PC-3 (cell line): ENCODE measurements at regions not wholly inside any gene's neighbourhood (a gene's known extent, or its start where the extent isn't known, plus 50 kb on each side); places are given as distances from the start of the nearest gene placed in this dataset.

ENCODE experiments used
- ATAC-seq: fragments of 200-7000 bp; cut with Tn5 transposase; 2 replicates; pipeline ENCODE4 v1.9.1; 2020; ENCODE audit warnings: mild to moderate bottlenecking, moderate library complexity
- BruUV-seq: library from RNA; stranded (reverse); fragments of 400-500 nt; replicated peaks from 2 replicates; lab custom pipeline; 2021; lab: Mats Ljungman, UMichigan
- CTCF ChIA-PET: fragments of 300-600 bp; sonication (Branson Sonifier 250); formaldehyde crosslinking; loops from one replicate; lab custom pipeline; 2022; ENCODE audit warnings: antibody characterized with exemption; lab: Charles Lee
- POLR2A ChIA-PET: fragments of 300-600 bp; sonication (Branson Sonifier 250); formaldehyde crosslinking; loops from one replicate; lab custom pipeline; 2022; ENCODE audit warnings: antibody characterized with exemption; ENCODE audit not compliant: unreplicated experiment; lab: Charles Lee
- DNase-seq: peaks from one replicate; pipeline ENCODE4 v3.0.0-alpha.2; 2015
- H2AFZ ChIP-seq: fragments of 300-600 bp; sonication (generic); 2 replicates; pipeline ENCODE4 v1.6.0; 2016; ENCODE audit warnings: antibody characterized with exemption, low read length
- H3F3A ChIP-seq: fragments of 300-600 bp; sonication (generic); one replicate; pipeline ENCODE4 v1.6.0; 2017; ENCODE audit warnings: antibody characterized with exemption, low read length, control low read depth, mild to moderate bottlenecking; ENCODE audit not compliant: unreplicated experiment
- H3K27ac ChIP-seq: fragments of 300-600 bp; sonication (generic); 2 replicates; pipeline ENCODE4 v1.5.1; 2016; ENCODE audit warnings: mild to moderate bottlenecking, low read length
- H3K27me3 ChIP-seq: fragments of 300-600 bp; sonication (generic); 2 replicates; pipeline ENCODE4 v1.6.1; 2016; ENCODE audit warnings: low read length, mixed read lengths
- H3K36me3 ChIP-seq: fragments of 300-600 bp; sonication (generic); 2 replicates; pipeline ENCODE4 v1.6.1; 2016; ENCODE audit warnings: low read depth, mixed run types, low read length, mixed read lengths
- H3K4me1 ChIP-seq: fragments of 300-600 bp; sonication (generic); 2 replicates; pipeline ENCODE4 v1.5.1; 2016; ENCODE audit warnings: low read length; ENCODE audit not compliant: insufficient read depth
- H3K4me2 ChIP-seq: fragments of 300-600 bp; sonication (generic); 2 replicates; pipeline ENCODE4 v1.6.0; 2016; ENCODE audit warnings: low read length
- H3K4me3 ChIP-seq: fragments of 300-600 bp; sonication (generic); 2 replicates; pipeline ENCODE4 v1.5.1; 2016; ENCODE audit warnings: mild to moderate bottlenecking, low read length, mixed read lengths
- H3K79me2 ChIP-seq: fragments of 300-600 bp; sonication (generic); 2 replicates; pipeline ENCODE4 v1.6.1; 2017; ENCODE audit warnings: low read length, mixed read lengths
- H3K9ac ChIP-seq: fragments of 300-600 bp; sonication (generic); 2 replicates; pipeline ENCODE4 v1.6.0; 2016; ENCODE audit warnings: mild to moderate bottlenecking, low read length
- H3K9me2 ChIP-seq: fragments of 300-600 bp; sonication (generic); replicated peaks from 2 replicates; pipeline ENCODE4 v1.6.1; 2016; ENCODE audit warnings: mixed run types, low read length, mixed read lengths
- H3K9me3 ChIP-seq: fragments of 300-600 bp; sonication (generic); 2 replicates; pipeline ENCODE4 v1.6.1; 2016; ENCODE audit warnings: low read length, mixed read lengths
- H4K20me1 ChIP-seq: fragments of 300-600 bp; sonication (generic); 2 replicates; pipeline ENCODE4 v1.6.1; 2016; ENCODE audit warnings: low read length, mixed read lengths
- EZH2 ChIP-seq: fragments of 300-600 bp; sonication (generic); IDR thresholded peaks from one replicate; pipeline ENCODE4 v1.6.1; 2017; ENCODE audit warnings: antibody characterized with exemption, mild to moderate bottlenecking, low read length; ENCODE audit not compliant: unreplicated experiment
- EZH2phosphoT487 ChIP-seq: fragments of 300-600 bp; sonication (generic); IDR thresholded peaks from 2 replicates; pipeline ENCODE4 v1.6.1; 2018; ENCODE audit warnings: mild to moderate bottlenecking, antibody characterized with exemption, low read length, borderline replicate concordance
- intact Hi-C: fragments of 100-400 bp; cut with micrococcal nuclease; formaldehyde crosslinking; loops from 2 replicates; pipeline ENCODE4 v1.9.0; 2023
- TF ChIP-seq, protein P1 (sequence below): fragments of 300-600 bp; sonication (generic); conservative IDR thresholded peaks from 2 replicates; pipeline ENCODE4 v1.5.1; 2017; ENCODE audit warnings: antibody characterized with exemption, low read depth, mild to moderate bottlenecking, low read length

DNA sequence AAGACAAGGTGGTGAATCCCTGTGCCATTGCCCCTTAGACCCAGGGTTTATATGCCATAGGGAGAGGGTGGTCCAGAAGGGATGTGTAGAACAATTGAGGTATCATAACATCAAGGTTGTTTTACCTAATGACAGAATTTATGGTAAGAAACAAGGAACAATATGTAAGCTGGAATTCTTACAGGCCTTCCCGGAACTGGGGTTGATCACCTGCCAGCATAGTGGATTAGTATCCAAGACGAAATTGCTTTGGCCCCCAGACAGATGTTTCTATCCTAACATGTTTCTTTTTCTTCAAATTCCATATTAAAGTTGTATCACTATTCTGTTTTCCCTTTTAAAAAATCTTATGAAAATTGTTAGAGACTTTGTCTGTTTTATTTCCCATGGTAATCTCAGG lies 343.8 kb upstream of the ANO3 start:
- no peaks in the 10 kb centered on the region for H4K20me1 ChIP-seq
- H2AFZ ChIP-seq: no peak overlapping the region
- no TSS peak for BruUV-seq
- ATAC-seq (no peak), DNase-seq (no peak)
- intact Hi-C loops: no loop called here
- POLR2A ChIA-PET: no interaction called here
- no peak overlapping the region for H3K4me2 ChIP-seq
- H3K36me3 ChIP-seq: no peaks in the 10 kb centered on the region
- no peaks in the 10 kb centered on the region for H3F3A ChIP-seq
- H3K4me3 ChIP-seq: no peak overlapping the region
- H3K27ac ChIP-seq: no peak overlapping the region
- no peak overlapping the region for H3K9ac ChIP-seq
- H3K27me3 ChIP-seq: peaks cover 31% of the 10 kb centered on the region
- H3K79me2 ChIP-seq: no peaks in the 10 kb centered on the region
- H3K9me3 ChIP-seq: no peaks in the 10 kb centered on the region
- no peak for TF ChIP-seq EZH2
- TF ChIP-seq, protein P1, sequence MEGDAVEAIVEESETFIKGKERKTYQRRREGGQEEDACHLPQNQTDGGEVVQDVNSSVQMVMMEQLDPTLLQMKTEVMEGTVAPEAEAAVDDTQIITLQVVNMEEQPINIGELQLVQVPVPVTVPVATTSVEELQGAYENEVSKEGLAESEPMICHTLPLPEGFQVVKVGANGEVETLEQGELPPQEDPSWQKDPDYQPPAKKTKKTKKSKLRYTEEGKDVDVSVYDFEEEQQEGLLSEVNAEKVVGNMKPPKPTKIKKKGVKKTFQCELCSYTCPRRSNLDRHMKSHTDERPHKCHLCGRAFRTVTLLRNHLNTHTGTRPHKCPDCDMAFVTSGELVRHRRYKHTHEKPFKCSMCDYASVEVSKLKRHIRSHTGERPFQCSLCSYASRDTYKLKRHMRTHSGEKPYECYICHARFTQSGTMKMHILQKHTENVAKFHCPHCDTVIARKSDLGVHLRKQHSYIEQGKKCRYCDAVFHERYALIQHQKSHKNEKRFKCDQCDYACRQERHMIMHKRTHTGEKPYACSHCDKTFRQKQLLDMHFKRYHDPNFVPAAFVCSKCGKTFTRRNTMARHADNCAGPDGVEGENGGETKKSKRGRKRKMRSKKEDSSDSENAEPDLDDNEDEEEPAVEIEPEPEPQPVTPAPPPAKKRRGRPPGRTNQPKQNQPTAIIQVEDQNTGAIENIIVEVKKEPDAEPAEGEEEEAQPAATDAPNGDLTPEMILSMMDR: no peak
- no peak for TF ChIP-seq EZH2phosphoT487
- CTCF ChIA-PET: no interaction called here
- H3K4me1 ChIP-seq: no peaks in the 10 kb centered on the region
- no peaks in the 10 kb centered on the region for H3K9me2 ChIP-seq

DNA sequence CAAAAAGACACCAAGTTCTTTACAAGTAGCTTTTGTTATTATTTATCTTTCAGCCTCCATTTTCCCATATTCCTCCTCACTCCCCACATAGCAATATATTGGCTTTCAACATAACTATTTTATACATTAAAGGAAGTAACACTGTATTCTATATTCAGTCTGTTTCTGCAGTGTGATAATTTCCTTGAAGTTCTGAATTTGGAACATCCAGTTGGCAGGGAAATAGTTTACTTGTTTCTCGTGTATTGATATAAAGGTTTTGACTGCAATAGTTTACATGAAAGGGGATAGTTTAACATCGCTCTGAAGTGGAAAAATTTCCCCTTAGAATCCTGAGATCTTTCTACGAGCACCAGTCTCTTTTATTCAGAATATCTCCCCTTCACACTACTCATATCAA lies 341.5 kb upstream of the ANO3 start:
- intact Hi-C loops: no loop called here
- ATAC-seq (no peak), DNase-seq (no peak)
- no peaks in the 10 kb centered on the region for H3K79me2 ChIP-seq
- no peaks in the 10 kb centered on the region for H3K9me2 ChIP-seq
- peaks cover 15% of the 10 kb centered on the region for H3K27me3 ChIP-seq
- H4K20me1 ChIP-seq: no peaks in the 10 kb centered on the region
- H3K9ac ChIP-seq: no peak overlapping the region
- TF ChIP-seq EZH2phosphoT487 (no peak), EZH2 (no peak)
- TF ChIP-seq, protein P1: no peak
- H3K27ac ChIP-seq: no peak overlapping the region
- ChIA-PET CTCF (no interaction called here), POLR2A (no interaction called here)
- no peaks in the 10 kb centered on the region for H3F3A ChIP-seq
- no peaks in the 10 kb centered on the region for H3K9me3 ChIP-seq
- no peak overlapping the region for H3K4me2 ChIP-seq
- no peak overlapping the region for H2AFZ ChIP-seq
- BruUV-seq: no TSS peak
- no peak overlapping the region for H3K4me3 ChIP-seq
- H3K36me3 ChIP-seq: no peaks in the 10 kb centered on the region
- no peaks in the 10 kb centered on the region for H3K4me1 ChIP-seq

DNA sequence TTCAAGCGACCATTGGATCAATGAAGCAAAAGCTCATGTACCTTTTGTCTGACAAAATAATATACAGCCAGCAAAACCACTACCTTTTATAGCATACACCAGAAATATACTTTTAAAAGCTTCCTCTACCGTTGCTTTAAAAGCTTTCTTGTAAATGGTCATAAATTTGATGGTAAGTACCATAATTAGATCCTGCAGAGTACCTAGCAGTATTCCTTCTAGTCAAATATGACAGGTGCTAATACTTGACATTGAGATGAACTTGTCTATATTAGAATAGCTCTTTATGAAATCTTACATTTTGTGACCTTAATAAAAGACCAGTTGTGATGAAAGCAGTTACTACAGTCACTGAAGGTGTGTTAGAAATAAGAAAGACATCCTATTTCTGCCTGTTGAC lies 340.5 kb upstream of the ANO3 start:
- ChIA-PET CTCF (no interaction called here), POLR2A (no interaction called here)
- Histone ChIP-seq H3K36me3 (no peaks in the 10 kb centered on the region), H3K79me2 (no peaks in the 10 kb centered on the region), H3F3A (no peaks in the 10 kb centered on the region), H3K9ac (no peak overlapping the region), H4K20me1 (no peaks in the 10 kb centered on the region), H3K4me1 (no peaks in the 10 kb centered on the region), H3K9me2 (no peaks in the 10 kb centered on the region), H3K27ac (no peak overlapping the region), H3K4me2 (no peak overlapping the region), H2AFZ (no peak overlapping the region), H3K27me3 (peaks cover 5% of the 10 kb centered on the region; the same call in 1 of the 2 replicates), H3K9me3 (no peaks in the 10 kb centered on the region), H3K4me3 (no peak overlapping the region)
- intact Hi-C loops: no loop called here
- ATAC-seq (no peak), DNase-seq (no peak)
- TF ChIP-seq EZH2 (no peak), EZH2phosphoT487 (no peak)
- TF ChIP-seq, protein P1: no peak
- BruUV-seq: no TSS peak
